ENCODE measurements at regions not wholly inside any gene's neighbourhood (a gene's known extent, or its start where the extent isn't known, plus 50 kb on each side); places are given as distances from the start of the nearest gene placed in this dataset.

DNA sequence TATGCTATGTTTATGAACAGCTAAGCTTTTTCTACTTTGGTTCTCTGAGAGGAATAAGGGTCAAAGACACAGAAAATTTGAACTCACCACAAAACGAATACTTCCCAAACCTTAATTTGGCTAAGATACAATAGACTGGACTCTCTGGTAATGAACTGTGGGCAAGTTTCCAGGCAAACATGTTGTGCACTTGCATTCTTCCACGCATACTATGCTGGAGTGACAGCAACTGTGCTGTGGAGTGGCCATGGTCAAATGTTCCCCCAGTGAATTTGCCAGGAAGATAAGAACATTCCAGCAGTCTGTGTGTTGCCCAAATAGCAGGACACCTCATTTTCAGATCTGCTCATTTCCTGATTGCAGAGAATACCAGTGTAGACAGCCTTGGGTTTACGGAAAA lies 275.3 kb upstream of the IL12B start:
- TF ChIP-seq EZH2 (IDR thresholded peaks at IDR 0.05; ENCODE audit: insufficient read depth, low read length) = no peak
- TF ChIP-seq, protein P1, sequence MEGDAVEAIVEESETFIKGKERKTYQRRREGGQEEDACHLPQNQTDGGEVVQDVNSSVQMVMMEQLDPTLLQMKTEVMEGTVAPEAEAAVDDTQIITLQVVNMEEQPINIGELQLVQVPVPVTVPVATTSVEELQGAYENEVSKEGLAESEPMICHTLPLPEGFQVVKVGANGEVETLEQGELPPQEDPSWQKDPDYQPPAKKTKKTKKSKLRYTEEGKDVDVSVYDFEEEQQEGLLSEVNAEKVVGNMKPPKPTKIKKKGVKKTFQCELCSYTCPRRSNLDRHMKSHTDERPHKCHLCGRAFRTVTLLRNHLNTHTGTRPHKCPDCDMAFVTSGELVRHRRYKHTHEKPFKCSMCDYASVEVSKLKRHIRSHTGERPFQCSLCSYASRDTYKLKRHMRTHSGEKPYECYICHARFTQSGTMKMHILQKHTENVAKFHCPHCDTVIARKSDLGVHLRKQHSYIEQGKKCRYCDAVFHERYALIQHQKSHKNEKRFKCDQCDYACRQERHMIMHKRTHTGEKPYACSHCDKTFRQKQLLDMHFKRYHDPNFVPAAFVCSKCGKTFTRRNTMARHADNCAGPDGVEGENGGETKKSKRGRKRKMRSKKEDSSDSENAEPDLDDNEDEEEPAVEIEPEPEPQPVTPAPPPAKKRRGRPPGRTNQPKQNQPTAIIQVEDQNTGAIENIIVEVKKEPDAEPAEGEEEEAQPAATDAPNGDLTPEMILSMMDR (IDR thresholded peaks at IDR 0.05; ENCODE audit: insufficient read depth, low read depth, low read length) = no peak
